ENCODE measurements at regions not wholly inside any gene's neighbourhood (a gene's known extent, or its start where the extent isn't known, plus 50 kb on each side); places are given as distances from the start of the nearest gene placed in this dataset.

DNA sequence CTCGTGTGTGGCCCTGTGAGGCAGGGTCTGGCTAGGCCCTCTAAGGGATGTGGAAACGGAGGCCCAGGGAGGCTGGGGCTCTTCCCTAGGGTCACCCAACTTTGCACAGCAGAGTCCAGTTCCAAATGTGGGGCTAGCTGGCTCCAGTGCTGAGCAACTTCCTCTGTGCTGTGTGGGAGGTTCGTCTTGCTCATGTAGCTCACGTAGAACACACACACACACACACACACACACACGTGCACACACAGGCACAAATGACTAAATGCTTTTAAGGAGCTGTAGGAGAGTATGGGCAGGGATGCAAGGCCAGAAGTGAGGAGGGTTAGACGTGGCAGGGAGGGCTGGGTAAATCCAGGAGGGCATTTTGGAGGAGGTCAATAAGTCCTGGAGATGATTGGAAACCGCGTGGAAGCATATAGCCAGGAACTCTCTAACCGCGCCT is 213.8 kb downstream of the RPLP1 start:
- peak; percentile 5 for DNase-seq (ENCODE audit: low read depth)
- H3K4me3 ChIP-seq (ENCODE audit: low read depth, low read length): no peak overlapping the region
- TF ChIP-seq, protein P1, sequence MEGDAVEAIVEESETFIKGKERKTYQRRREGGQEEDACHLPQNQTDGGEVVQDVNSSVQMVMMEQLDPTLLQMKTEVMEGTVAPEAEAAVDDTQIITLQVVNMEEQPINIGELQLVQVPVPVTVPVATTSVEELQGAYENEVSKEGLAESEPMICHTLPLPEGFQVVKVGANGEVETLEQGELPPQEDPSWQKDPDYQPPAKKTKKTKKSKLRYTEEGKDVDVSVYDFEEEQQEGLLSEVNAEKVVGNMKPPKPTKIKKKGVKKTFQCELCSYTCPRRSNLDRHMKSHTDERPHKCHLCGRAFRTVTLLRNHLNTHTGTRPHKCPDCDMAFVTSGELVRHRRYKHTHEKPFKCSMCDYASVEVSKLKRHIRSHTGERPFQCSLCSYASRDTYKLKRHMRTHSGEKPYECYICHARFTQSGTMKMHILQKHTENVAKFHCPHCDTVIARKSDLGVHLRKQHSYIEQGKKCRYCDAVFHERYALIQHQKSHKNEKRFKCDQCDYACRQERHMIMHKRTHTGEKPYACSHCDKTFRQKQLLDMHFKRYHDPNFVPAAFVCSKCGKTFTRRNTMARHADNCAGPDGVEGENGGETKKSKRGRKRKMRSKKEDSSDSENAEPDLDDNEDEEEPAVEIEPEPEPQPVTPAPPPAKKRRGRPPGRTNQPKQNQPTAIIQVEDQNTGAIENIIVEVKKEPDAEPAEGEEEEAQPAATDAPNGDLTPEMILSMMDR (IDR thresholded peaks at IDR 0.05; ENCODE audit: insufficient read depth, low read depth, low read length): no peak

DNA sequence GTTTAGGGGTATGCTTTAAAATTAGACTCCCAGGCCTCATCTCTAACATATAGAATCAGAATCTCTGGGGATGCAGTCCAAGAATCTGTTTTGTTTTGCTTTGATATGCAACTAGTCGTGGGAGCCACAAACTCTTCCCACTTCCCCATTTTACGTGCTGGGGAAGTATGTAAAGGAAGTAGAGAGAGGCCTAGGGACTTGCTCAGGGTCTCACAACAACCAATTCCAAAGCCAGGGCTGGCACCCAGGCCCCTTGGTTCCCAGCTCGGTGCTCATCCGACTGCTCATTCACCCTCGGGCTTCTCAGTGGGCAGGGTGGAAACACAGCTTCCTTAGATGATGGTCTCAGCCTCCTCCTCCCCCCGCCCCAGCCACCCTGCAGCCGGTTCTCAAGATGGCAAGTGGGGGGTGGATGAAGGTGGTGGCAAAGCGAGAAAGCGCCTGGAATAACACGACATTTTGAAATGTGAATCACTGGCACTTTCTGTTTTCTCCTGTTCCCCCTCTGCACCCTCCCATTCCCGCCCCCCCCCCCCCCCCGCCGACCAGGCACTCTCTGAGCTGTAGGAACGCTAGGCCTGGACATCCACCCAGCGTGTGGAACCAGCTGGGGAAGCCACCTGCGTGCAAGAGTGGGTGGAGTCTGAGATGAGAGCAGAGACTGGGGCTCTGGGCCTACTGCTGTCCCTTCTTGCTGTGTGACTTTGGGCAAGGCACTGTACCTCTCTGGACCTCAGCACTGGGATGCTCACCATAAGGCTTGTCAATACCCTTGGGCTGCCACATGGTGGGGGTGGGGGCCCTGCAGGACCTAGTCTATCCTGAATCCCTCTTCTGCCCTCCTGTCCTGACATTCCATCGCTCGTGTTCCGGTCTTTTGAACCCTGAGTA is 214.5 kb downstream of the RPLP1 start:
- TF ChIP-seq, protein P1 (IDR thresholded peaks at IDR 0.05; ENCODE audit: insufficient read depth, low read depth, low read length): no peak
- DNase-seq (ENCODE audit: low read depth): no peak
- H3K4me3 ChIP-seq (ENCODE audit: low read depth, low read length): no peak overlapping the region

DNA sequence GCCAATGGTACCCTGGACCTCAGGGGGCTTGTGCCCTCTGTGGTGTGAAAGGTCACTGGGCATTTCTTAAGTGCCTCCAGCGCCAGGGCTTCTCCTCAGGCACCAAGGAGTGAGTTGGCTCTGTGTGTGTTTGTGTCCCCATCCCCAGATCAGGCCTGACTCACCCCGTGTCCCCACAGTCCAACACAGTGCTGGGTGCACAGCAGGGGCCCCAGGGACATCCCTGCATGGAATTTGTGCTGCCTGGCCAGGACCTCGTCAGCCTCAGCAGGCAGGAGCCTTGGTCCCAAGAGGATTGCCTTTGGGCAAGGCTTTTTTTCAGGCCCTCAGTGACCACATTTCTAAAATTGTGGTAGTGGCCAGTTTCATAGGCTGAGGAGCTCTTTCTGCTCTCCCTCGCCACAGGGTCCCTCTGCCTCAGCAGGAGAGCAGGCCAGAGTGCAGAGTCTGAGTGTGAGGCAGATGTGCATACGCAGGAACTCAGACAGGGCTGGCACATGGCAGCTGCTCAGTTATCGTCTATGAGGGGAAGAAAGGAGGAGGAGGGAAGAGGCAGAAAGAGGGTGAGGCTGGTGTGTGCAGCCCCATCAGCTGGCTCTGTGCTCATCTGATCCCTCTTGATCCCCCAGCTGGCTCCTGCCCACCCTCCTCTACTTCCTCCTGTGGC is 215.6 kb downstream of the RPLP1 start:
- H3K4me3 ChIP-seq (ENCODE audit: low read depth, low read length): no peak overlapping the region
- TF ChIP-seq, protein P1 (IDR thresholded peaks at IDR 0.05; ENCODE audit: insufficient read depth, low read depth, low read length): no peak
- no peak for DNase-seq (ENCODE audit: low read depth)

DNA sequence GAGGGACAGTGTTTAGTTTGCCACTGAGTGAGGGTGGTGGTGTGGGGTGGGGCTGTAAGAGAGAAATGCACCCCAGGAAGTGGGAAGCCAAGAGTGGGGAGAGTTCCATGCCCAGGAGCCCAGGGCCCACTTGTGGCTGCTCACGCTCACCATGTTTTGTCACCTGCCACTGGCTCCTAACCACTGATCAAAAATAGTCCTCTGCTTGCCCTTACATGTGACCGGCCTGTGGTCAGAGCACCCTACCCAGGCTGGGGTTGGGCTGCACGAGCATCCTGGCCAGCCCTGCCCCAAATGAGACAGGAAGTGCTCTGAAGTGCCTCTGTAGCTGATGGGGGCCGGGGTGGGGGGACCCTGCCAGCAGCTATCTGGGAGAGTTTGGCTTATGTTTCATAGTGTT is 216.3 kb downstream of the RPLP1 start:
- H3K4me3 ChIP-seq (ENCODE audit: low read depth, low read length): no peak overlapping the region
- TF ChIP-seq, protein P1 (IDR thresholded peaks at IDR 0.05; ENCODE audit: insufficient read depth, low read depth, low read length): no peak
- no peak for DNase-seq (ENCODE audit: low read depth)

DNA sequence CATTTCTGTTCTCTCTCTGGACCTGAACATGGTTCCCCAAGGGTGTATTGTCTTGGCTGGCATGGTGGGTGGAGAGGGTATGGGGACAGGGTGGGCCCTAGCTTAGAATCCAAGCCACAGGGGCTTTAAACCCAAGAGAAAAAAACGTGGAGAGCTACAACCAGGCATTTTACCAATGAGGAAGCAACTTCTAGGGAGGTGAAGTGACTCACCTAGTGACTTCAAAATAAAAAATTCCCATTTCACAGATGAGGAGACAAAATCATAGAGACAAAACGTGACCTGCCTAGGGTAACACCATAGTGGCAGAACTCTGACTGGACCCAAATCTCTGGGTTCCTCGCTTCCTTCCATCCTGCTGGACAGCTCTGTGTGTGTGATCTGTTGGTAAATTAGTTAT is 216.8 kb downstream of the RPLP1 start:
- no peak for DNase-seq (ENCODE audit: low read depth)
- TF ChIP-seq, protein P1 (IDR thresholded peaks at IDR 0.05; ENCODE audit: insufficient read depth, low read depth, low read length): no peak
- H3K4me3 ChIP-seq (ENCODE audit: low read depth, low read length): no peak overlapping the region

DNA sequence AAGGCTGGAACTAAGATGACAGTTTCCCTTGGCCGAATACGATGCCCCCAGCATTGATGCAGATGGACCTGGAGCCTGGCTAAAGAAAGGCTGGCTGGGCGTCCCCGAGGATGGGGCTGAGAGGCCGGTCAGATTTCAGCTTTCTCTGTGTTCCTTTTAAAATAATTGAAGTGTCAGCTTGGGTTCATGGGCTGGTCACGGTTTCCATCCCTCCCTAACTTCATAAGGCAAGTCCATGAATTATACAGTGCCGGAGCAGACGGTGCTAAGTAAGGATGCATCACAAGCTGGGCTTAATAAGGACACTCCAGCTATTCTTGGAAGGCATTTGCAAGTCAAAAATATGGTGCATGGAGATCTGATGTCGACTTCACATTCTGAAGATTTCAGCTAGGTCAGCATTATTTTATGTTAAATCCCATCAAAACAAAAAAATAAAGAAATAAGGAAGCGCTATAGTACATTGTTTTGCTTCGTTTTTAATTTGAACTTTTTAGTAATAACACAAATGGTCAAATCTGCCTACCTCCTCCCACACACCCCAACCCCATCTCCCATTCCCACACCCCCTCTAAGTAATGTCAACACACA is 220.8 kb downstream of the RPLP1 start:
- TF ChIP-seq, protein P1 (IDR thresholded peaks at IDR 0.05; ENCODE audit: insufficient read depth, low read depth, low read length): no peak
- no peak for DNase-seq (ENCODE audit: low read depth)
- H3K4me3 ChIP-seq (ENCODE audit: low read depth, low read length): no peak overlapping the region

All from fibroblast of villous mesenchyme (primary cell).